ENCODE measurements at regions not wholly inside any gene's neighbourhood (a gene's known extent, or its start where the extent isn't known, plus 50 kb on each side); places are given as distances from the start of the nearest gene placed in this dataset.

- no peak for FAIRE-seq
Measured at GRCh38 chr12:30428098-30428497, 267.6 kb downstream of the IPO8 start.

GRCh38 chr12:30427555-30427954, 268.1 kb downstream of the IPO8 start:
- FAIRE-seq, result no peak

GRCh38 chr12:30425445-30425844, 270.2 kb downstream of the IPO8 start:
- FAIRE-seq, result peak; percentile 23

GRCh38 chr12:30423330-30423729, 272.3 kb downstream of the IPO8 start:
- no peak for FAIRE-seq

GRCh38 chr12:30422844-30423243, 272.8 kb downstream of the IPO8 start:
- FAIRE-seq, result no peak

GRCh38 chr12:30420561-30420960, 275.1 kb downstream of the IPO8 start:
- FAIRE-seq, result no peak

- no peak for FAIRE-seq
Measured at GRCh38 chr12:30417697-30418231, 277.9 kb downstream of the IPO8 start.

- no peak for FAIRE-seq
Measured at GRCh38 chr12:30416631-30417030, 279.0 kb downstream of the IPO8 start.

GRCh38 chr12:30415777-30416176, 279.9 kb downstream of the IPO8 start:
- no peak for FAIRE-seq

GRCh38 chr12:30414507-30414906, 281.2 kb downstream of the IPO8 start:
- FAIRE-seq, result no peak

- FAIRE-seq, result no peak
Measured at GRCh38 chr12:30400349-30400748, 295.3 kb downstream of the IPO8 start.

- FAIRE-seq, result no peak
Measured at GRCh38 chr12:30399859-30400258, 295.8 kb downstream of the IPO8 start.

GRCh38 chr12:30396576-30396975, 299.1 kb downstream of the IPO8 start:
- FAIRE-seq, result no peak

GRCh38 chr12:30395190-30395589, 300.5 kb downstream of the IPO8 start:
- no peak for FAIRE-seq

GRCh38 chr12:30391766-30392366, 303.8 kb downstream of the IPO8 start:
- FAIRE-seq, result no peak

GRCh38 chr12:30385706-30386105, 310.0 kb downstream of the IPO8 start:
- FAIRE-seq, result no peak

- FAIRE-seq, result no peak
Measured at GRCh38 chr12:30384976-30385375, 310.7 kb downstream of the IPO8 start.

- FAIRE-seq, result no peak
Measured at GRCh38 chr12:30378307-30378706, 317.4 kb downstream of the IPO8 start.

GRCh38 chr12:30364822-30365221, 330.8 kb downstream of the IPO8 start:
- no peak for FAIRE-seq

GRCh38 chr12:30361145-30361544, 334.5 kb downstream of the IPO8 start:
- FAIRE-seq, result no peak

- no peak for FAIRE-seq
Measured at GRCh38 chr12:30358671-30359070, 337.0 kb downstream of the IPO8 start.

GRCh38 chr12:30357766-30358490, 337.7 kb downstream of the IPO8 start:
- FAIRE-seq, result no peak

GRCh38 chr12:30345744-30346471, 349.8 kb downstream of the IPO8 start:
- no peak for FAIRE-seq

GRCh38 chr12:30330565-30330964, 365.1 kb downstream of the IPO8 start:
- no peak for FAIRE-seq
